ENCODE measurements at regions not wholly inside any gene's neighbourhood (a gene's known extent, or its start where the extent isn't known, plus 50 kb on each side); places are given as distances from the start of the nearest gene placed in this dataset.

- Histone ChIP-seq H3K4me3 (ENCODE audit: extremely low read depth, insufficient read depth, low read length, poor library complexity, severe bottlenecking) (no peak overlapping the region), H3K4me1 (ENCODE audit: control insufficient read depth, insufficient read depth, low read length, poor library complexity, severe bottlenecking) (no peaks in the 10 kb centered on the region), H3K36me3 (ENCODE audit: control insufficient read depth, insufficient read depth, low read length) (no peaks in the 10 kb centered on the region), H3K27ac (ENCODE audit: low read depth, low read length, severe bottlenecking) (no peak overlapping the region), H3K9me3 (ENCODE audit: control insufficient read depth, low read length) (no peaks in the 10 kb centered on the region)
- WGBS, 2 experiments (ENCODE audit: insufficient coverage in 2 of 2): 87 to 89% methylated on average over 11 of the region's 13 CpGs
Measured at GRCh38 chr19:28948026-28948425, 264.9 kb downstream of the UQCRFS1 start.

GRCh38 chr19:28943651-28944050, 269.3 kb downstream of the UQCRFS1 start:
- no peaks in the 10 kb centered on the region for H3K36me3 ChIP-seq (ENCODE audit: control insufficient read depth, insufficient read depth, low read length)
- 84 to 95% methylated on average over 5 to 8 of the region's 8 CpGs for whole genome bisulfite sequencing, 2 experiments (ENCODE audit: insufficient coverage in 2 of 2)
- H3K4me1 ChIP-seq (ENCODE audit: control insufficient read depth, insufficient read depth, low read length, poor library complexity, severe bottlenecking): no peaks in the 10 kb centered on the region
- H3K27ac ChIP-seq (ENCODE audit: low read depth, low read length, severe bottlenecking): no peak overlapping the region
- no peak overlapping the region for H3K4me3 ChIP-seq (ENCODE audit: extremely low read depth, insufficient read depth, low read length, poor library complexity, severe bottlenecking)
- H3K9me3 ChIP-seq (ENCODE audit: control insufficient read depth, low read length): no peaks in the 10 kb centered on the region

GRCh38 chr19:28941833-28942232, 271.1 kb downstream of the UQCRFS1 start:
- WGBS, 2 experiments (ENCODE audit: insufficient coverage in 2 of 2): 94 to 95% methylated on average over 2 to 7 of the region's 11 CpGs
- Histone ChIP-seq H3K27ac (ENCODE audit: low read depth, low read length, severe bottlenecking) (no peak overlapping the region), H3K4me1 (ENCODE audit: control insufficient read depth, insufficient read depth, low read length, poor library complexity, severe bottlenecking) (no peaks in the 10 kb centered on the region), H3K9me3 (ENCODE audit: control insufficient read depth, low read length) (no peaks in the 10 kb centered on the region), H3K4me3 (ENCODE audit: extremely low read depth, insufficient read depth, low read length, poor library complexity, severe bottlenecking) (no peak overlapping the region), H3K36me3 (ENCODE audit: control insufficient read depth, insufficient read depth, low read length) (no peaks in the 10 kb centered on the region)

DNA sequence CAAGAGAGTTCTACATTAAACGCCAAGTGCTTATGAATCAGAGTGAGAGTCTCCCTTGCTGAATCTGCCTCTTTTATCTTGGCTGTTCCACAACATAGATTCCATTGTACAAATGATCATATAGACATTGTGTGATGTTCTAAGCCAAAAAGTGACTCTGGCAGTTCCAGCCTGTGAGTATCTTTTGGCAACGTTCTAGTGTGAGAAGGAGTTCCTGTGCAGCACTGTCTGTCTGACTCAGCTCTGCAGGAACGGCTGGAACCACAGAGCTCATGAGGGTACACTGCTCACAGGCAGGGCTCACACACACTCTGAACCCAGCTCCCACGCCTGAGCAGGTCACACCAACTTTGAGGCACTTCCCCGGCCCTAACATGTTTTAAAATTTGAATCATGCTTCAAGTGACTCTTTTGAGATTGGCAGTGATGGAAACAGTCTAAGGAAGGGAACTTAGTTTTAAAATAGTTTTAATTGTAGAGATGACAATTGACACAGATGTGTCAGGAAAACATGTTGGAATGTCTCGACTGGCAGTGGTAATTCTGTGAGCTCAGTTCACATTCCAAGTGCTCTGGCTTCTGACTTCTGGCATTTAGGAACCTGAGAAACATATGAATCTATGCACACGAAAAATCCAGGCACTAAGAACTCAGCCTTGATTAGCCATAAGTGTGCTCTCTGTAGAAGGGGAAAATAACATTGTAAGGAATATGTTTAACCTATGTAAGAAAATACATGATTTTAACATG, 272.0 kb downstream of the UQCRFS1 start:
- WGBS, 2 experiments (ENCODE audit: insufficient coverage in 2 of 2): 74 to 80% methylated on average over 3 to 5 of the region's 7 CpGs
- H3K36me3 ChIP-seq (ENCODE audit: control insufficient read depth, insufficient read depth, low read length): no peaks in the 10 kb centered on the region
- no peak overlapping the region for H3K27ac ChIP-seq (ENCODE audit: low read depth, low read length, severe bottlenecking)
- no peaks in the 10 kb centered on the region for H3K9me3 ChIP-seq (ENCODE audit: control insufficient read depth, low read length)
- H3K4me3 ChIP-seq (ENCODE audit: extremely low read depth, insufficient read depth, low read length, poor library complexity, severe bottlenecking): no peak overlapping the region
- H3K4me1 ChIP-seq (ENCODE audit: control insufficient read depth, insufficient read depth, low read length, poor library complexity, severe bottlenecking): no peaks in the 10 kb centered on the region

DNA sequence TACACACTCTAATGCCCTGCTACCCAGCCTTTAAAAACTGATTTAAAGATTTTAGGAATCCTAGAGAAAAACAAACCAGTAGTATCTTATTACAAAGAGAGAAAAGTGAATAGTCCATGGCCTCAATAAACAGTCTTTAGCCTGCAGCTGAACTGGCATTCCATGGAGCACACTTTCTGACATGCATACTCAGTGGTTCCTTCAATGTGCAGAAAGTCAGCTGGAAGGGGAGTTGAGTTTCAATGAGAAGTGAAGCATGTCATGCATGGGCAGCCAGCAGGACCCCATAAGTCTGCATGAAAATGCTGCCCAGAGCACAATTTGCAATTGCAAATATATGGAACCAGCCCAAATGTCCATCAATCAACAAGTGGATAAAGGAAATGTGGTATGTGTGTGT, 273.7 kb downstream of the UQCRFS1 start:
- H3K4me3 ChIP-seq (ENCODE audit: extremely low read depth, insufficient read depth, low read length, poor library complexity, severe bottlenecking): no peak overlapping the region
- no peaks in the 10 kb centered on the region for H3K36me3 ChIP-seq (ENCODE audit: control insufficient read depth, insufficient read depth, low read length)
- H3K9me3 ChIP-seq (ENCODE audit: control insufficient read depth, low read length): no peaks in the 10 kb centered on the region
- H3K4me1 ChIP-seq (ENCODE audit: control insufficient read depth, insufficient read depth, low read length, poor library complexity, severe bottlenecking): no peaks in the 10 kb centered on the region
- no peak overlapping the region for H3K27ac ChIP-seq (ENCODE audit: low read depth, low read length, severe bottlenecking)

DNA sequence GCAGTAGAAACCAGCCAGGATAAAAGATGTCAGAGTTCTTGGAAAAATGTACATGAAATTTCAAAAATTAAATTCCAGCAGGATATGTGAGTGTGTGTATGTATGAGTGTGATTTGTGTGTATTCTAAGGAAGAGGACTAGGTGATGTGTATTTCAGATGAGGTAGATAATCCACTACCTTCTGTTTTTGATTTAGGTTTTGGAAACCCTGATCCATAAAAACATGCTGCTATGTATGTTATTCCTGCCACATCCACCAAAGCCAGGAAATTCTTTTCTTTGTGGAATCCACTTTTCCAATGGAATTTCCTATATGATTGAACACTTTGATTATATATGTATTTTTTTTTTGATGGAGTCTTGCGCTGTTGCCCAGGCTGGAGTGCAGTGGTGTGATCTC, 276.9 kb downstream of the UQCRFS1 start:
- no peaks in the 10 kb centered on the region for H3K36me3 ChIP-seq (ENCODE audit: control insufficient read depth, insufficient read depth, low read length)
- no CpG with 5 or more reads among the region's 1 CpG for WGBS, 2 experiments (ENCODE audit: insufficient coverage in 2 of 2)
- no peaks in the 10 kb centered on the region for H3K4me1 ChIP-seq (ENCODE audit: control insufficient read depth, insufficient read depth, low read length, poor library complexity, severe bottlenecking)
- H3K27ac ChIP-seq (ENCODE audit: low read depth, low read length, severe bottlenecking): no peak overlapping the region
- no peak overlapping the region for H3K4me3 ChIP-seq (ENCODE audit: extremely low read depth, insufficient read depth, low read length, poor library complexity, severe bottlenecking)
- H3K9me3 ChIP-seq (ENCODE audit: control insufficient read depth, low read length): no peaks in the 10 kb centered on the region

- Histone ChIP-seq H3K36me3 (ENCODE audit: control insufficient read depth, insufficient read depth, low read length) (no peaks in the 10 kb centered on the region), H3K4me3 (ENCODE audit: extremely low read depth, insufficient read depth, low read length, poor library complexity, severe bottlenecking) (no peak overlapping the region), H3K4me1 (ENCODE audit: control insufficient read depth, insufficient read depth, low read length, poor library complexity, severe bottlenecking) (no peaks in the 10 kb centered on the region), H3K9me3 (ENCODE audit: control insufficient read depth, low read length) (no peaks in the 10 kb centered on the region), H3K27ac (ENCODE audit: low read depth, low read length, severe bottlenecking) (no peak overlapping the region)
Measured at GRCh38 chr19:28934631-28935030, 278.3 kb downstream of the UQCRFS1 start.

DNA sequence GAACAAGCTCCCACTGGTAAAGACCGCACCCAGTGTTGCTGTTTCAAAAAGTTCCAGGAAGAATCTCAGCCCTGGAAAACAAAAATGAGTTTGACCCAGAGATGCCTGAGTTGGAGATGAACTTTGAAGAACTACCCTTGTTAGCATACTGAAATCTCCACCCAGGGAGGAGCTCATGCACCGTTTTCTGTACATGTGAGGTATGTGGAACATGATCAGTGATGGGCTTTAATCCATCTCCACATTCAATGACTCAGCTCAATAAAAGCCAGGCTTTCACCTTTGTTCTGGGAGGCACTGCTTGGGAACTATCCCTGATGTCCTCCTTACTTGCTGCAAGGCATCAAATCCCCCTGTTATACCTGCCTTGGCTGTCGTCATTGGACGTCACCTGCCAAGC, 279.9 kb downstream of the UQCRFS1 start:
- WGBS, 2 experiments (ENCODE audit: insufficient coverage in 2 of 2): 100% methylated on average over 1 to 2 of the region's 4 CpGs
- no peak overlapping the region for H3K4me3 ChIP-seq (ENCODE audit: extremely low read depth, insufficient read depth, low read length, poor library complexity, severe bottlenecking)
- H3K36me3 ChIP-seq (ENCODE audit: control insufficient read depth, insufficient read depth, low read length): no peaks in the 10 kb centered on the region
- no peaks in the 10 kb centered on the region for H3K9me3 ChIP-seq (ENCODE audit: control insufficient read depth, low read length)
- H3K4me1 ChIP-seq (ENCODE audit: control insufficient read depth, insufficient read depth, low read length, poor library complexity, severe bottlenecking): no peaks in the 10 kb centered on the region
- no peak overlapping the region for H3K27ac ChIP-seq (ENCODE audit: low read depth, low read length, severe bottlenecking)

- Histone ChIP-seq H3K4me3 (ENCODE audit: extremely low read depth, insufficient read depth, low read length, poor library complexity, severe bottlenecking) (no peak overlapping the region), H3K4me1 (ENCODE audit: control insufficient read depth, insufficient read depth, low read length, poor library complexity, severe bottlenecking) (no peaks in the 10 kb centered on the region), H3K9me3 (ENCODE audit: control insufficient read depth, low read length) (no peaks in the 10 kb centered on the region), H3K36me3 (ENCODE audit: control insufficient read depth, insufficient read depth, low read length) (no peaks in the 10 kb centered on the region), H3K27ac (ENCODE audit: low read depth, low read length, severe bottlenecking) (no peak overlapping the region)
- WGBS, 2 experiments (ENCODE audit: insufficient coverage in 2 of 2): 78 to 86% methylated on average over 2 to 3 of the region's 3 CpGs
Measured at GRCh38 chr19:28932446-28932845, 280.5 kb downstream of the UQCRFS1 start.

DNA sequence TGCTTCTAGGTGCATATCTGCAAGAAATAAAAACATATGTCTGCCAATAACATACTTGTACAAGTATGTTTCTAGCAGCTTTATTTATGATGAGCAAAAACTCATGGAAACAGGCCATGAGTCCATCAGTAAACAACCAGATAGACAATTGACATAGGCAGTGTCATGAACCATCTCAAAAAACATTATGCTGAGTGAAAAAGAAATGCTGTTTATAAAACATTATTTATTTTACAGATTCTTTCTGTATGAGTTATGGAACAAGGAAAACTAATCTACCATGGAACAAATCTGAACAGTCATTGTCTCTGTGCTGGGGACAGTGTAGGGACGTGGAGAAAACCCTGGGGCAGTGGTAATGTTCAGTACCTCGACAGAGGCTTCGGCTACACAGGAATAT, 283.9 kb downstream of the UQCRFS1 start:
- no peak overlapping the region for H3K4me3 ChIP-seq (ENCODE audit: extremely low read depth, insufficient read depth, low read length, poor library complexity, severe bottlenecking)
- no peaks in the 10 kb centered on the region for H3K9me3 ChIP-seq (ENCODE audit: control insufficient read depth, low read length)
- H3K4me1 ChIP-seq (ENCODE audit: control insufficient read depth, insufficient read depth, low read length, poor library complexity, severe bottlenecking): no peaks in the 10 kb centered on the region
- H3K36me3 ChIP-seq (ENCODE audit: control insufficient read depth, insufficient read depth, low read length): no peaks in the 10 kb centered on the region
- no peak overlapping the region for H3K27ac ChIP-seq (ENCODE audit: low read depth, low read length, severe bottlenecking)
- WGBS, 2 experiments (ENCODE audit: insufficient coverage in 2 of 2): 80% methylated on average over 1 of the region's 3 CpGs; no CpG with 5 or more reads in 1 of the 2 experiments

DNA sequence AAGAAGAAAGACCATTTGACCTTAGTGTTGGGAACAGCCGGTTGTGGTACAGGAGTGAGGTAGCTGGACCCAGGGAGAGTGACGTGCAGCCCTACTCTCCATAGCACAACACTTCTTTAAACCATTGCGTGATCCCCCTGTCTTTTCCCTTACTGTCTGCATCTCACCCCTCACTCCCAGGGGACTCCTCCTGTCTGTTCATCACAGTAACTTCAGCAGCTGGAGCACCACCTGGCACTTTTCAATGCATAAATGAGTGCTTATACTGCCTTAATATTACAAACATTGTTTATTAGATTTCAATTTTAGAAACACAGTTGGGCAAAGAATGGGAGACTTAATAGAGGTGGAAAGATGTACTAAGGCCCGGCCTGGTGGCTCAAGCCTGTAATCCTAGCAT, 285.5 kb downstream of the UQCRFS1 start:
- 95 to 100% methylated on average over 1 to 2 of the region's 4 CpGs for WGBS, 2 experiments (ENCODE audit: insufficient coverage in 2 of 2)
- no peak overlapping the region for H3K27ac ChIP-seq (ENCODE audit: low read depth, low read length, severe bottlenecking)
- H3K4me1 ChIP-seq (ENCODE audit: control insufficient read depth, insufficient read depth, low read length, poor library complexity, severe bottlenecking): no peaks in the 10 kb centered on the region
- H3K9me3 ChIP-seq (ENCODE audit: control insufficient read depth, low read length): no peaks in the 10 kb centered on the region
- H3K4me3 ChIP-seq (ENCODE audit: extremely low read depth, insufficient read depth, low read length, poor library complexity, severe bottlenecking): no peak overlapping the region
- no peaks in the 10 kb centered on the region for H3K36me3 ChIP-seq (ENCODE audit: control insufficient read depth, insufficient read depth, low read length)

Data from mesodermal cell (in vitro differentiated cells).